Small intestine (tissue), 7 donors: ENCODE measurements at regions not wholly inside any gene's neighbourhood (a gene's known extent, or its start where the extent isn't known, plus 50 kb on each side); places are given as distances from the start of the nearest gene placed in this dataset.

Source experiments
- DNase-seq, 2 donors: peaks; one replicate each; pipeline versions ENCODE4 v3.0.0 to v3.0.0-alpha.2; 2013
- FAIRE-seq: peaks from 2 replicates; lab custom pipeline; 2012; peaks lifted over from hg19 to GRCh38; lab: Jason Lieb, UNC
- H3K27ac ChIP-seq, 3 donors: one replicate each; pipeline ENCODE4 v1.5.1; 2013; ENCODE audit warnings: low read length in 2 of 3, mild to moderate bottlenecking in 2 of 3, control low read depth in 1 of 3, inconsistent platforms in 1 of 3, low read depth in 1 of 3, moderate library complexity in 1 of 3
- H3K27me3 ChIP-seq, 3 donors: one replicate each; pipeline ENCODE4 v1.6.1; 2013; ENCODE audit warnings: low read length in 3 of 3, inconsistent platforms in 1 of 3; ENCODE audit not compliant: control insufficient read depth in 3 of 3, insufficient read depth in 3 of 3
- H3K36me3 ChIP-seq, 3 donors: one replicate each; pipeline ENCODE4 v1.6.1; 2013; ENCODE audit warnings: low read length in 3 of 3, inconsistent platforms in 1 of 3, low read depth in 1 of 3, mild to moderate bottlenecking in 1 of 3, moderate library complexity in 1 of 3; ENCODE audit not compliant: control insufficient read depth in 3 of 3, insufficient read depth in 2 of 3
- H3K4me1 ChIP-seq, 3 donors: one replicate each; pipeline ENCODE4 v1.6.1; 2013; ENCODE audit warnings: low read length in 2 of 3, inconsistent platforms in 1 of 3, low read depth in 1 of 3, mild to moderate bottlenecking in 1 of 3, moderate library complexity in 1 of 3; ENCODE audit not compliant: control insufficient read depth in 3 of 3, insufficient read depth in 2 of 3
- H3K4me3 ChIP-seq, 3 donors: one replicate each; pipeline ENCODE4 v1.5.1; 2013; ENCODE audit warnings: low read length in 3 of 3, control low read depth in 1 of 3, inconsistent platforms in 1 of 3, low read depth in 1 of 3, mild to moderate bottlenecking in 1 of 3, moderate library complexity in 1 of 3
- H3K9me3 ChIP-seq, 2 donors: one replicate each; pipeline ENCODE4 v1.6.1; 2013; ENCODE audit warnings: low read depth in 1 of 2, low read length in 1 of 2; ENCODE audit not compliant: control insufficient read depth in 2 of 2, insufficient read depth in 1 of 2
- WGBS, 3 donors: extraction: QIAGEN DNeasy Blood & Tissue Kit; methylation state at CpG; one replicate each; pipeline ENCODE4 v1.1.7; 2013; 5-methylcytosine and 5-hydroxymethylcytosine counted together
- donor health status: healthy with polysubstance abuse.
- donor health status: control.
- donor health status: control.
- donor health status: Bipolar disorder and iron deficiency.
- donor health status: healthy.

DNA sequence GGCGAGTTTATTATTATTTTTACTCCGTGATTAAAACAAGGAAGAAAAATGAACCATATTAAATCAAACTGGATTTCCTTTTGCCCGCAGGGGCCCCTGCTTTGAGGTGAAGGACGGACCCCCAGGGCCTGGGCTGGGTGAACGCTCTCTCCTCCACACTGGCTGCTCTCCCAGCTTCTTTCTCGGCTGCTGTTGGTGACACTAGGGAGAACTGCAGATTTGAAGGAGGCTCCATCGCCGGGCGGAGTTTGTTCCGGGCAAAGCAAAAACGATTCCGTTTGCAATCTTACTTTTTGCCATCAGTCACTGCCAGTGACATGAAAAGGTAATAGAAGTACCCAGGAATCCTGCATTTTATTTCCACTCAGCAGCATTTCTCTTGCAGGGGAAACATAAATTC lies 221.6 kb upstream of the SDK2 start:
- Histone ChIP-seq H3K4me1 (no peaks in the 10 kb centered on the region), H3K27ac (no peak overlapping the region), H3K36me3 (no peaks in the 10 kb centered on the region), H3K9me3 (no peaks in the 10 kb centered on the region), H3K4me3 (no peak overlapping the region), H3K27me3 (peaks cover 0 to 2% (median 0%) of the 10 kb centered on the region in 3 donors)
- no peak for FAIRE-seq
- no peak for DNase-seq
- 73 to 77% (median 74%) methylated on average over 12 of the region's 12 CpGs for WGBS, 3 donors

DNA sequence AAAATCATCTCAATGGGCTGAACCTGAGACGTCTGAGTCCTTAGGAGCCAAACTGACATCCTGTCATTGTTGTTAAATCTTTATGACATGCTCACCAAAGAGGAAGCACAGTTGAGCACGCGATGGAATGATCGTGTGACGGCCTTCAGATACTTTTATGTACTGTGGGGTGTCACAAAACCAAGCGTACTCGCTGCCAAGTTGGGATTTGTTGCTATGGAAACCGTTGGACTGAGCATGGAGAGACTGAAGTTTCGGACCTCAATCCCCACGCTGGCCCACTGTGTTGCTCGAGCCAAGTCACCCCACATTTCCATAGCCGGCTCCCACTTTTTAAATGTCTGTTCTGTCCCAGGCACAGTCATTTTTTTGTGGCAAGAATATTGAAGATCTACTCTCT lies 222.8 kb upstream of the SDK2 start:
- FAIRE-seq = no peak
- WGBS, 3 donors = 67 to 75% (median 68%) methylated on average over 12 of the region's 12 CpGs
- DNase-seq = no peak

GRCh38 chr17:73870068-73870467 lies 225.8 kb upstream of the SDK2 start:
- H3K27ac ChIP-seq = no peak overlapping the region
- no peaks in the 10 kb centered on the region for H3K4me1 ChIP-seq
- H3K36me3 ChIP-seq = no peaks in the 10 kb centered on the region
- 67 to 80% (median 74%) methylated on average over 6 of the region's 6 CpGs for WGBS, 3 donors
- no peak for FAIRE-seq
- DNase-seq = no peak
- H3K4me3 ChIP-seq = no peak overlapping the region
- peaks cover 0 to 2% (median 0%) of the 10 kb centered on the region in 3 donors for H3K27me3 ChIP-seq
- no peaks in the 10 kb centered on the region for H3K9me3 ChIP-seq

More for the DNA sequence above, 222.8 kb upstream of the SDK2 start:
- Histone ChIP-seq H3K27ac (no peak overlapping the region), H3K4me1 (no peaks in the 10 kb centered on the region), H3K4me3 (no peak overlapping the region), H3K27me3 (peaks cover 0 to 2% (median 0%) of the 10 kb centered on the region in 3 donors), H3K36me3 (no peaks in the 10 kb centered on the region), H3K9me3 (no peaks in the 10 kb centered on the region)

- 84 to 94% (median 86%) methylated on average over 1 of the region's 1 CpG for whole genome bisulfite sequencing, 3 donors
- Histone ChIP-seq H3K27me3 (peaks cover 0 to 2% (median 0%) of the 10 kb centered on the region in 3 donors), H3K4me1 (no peaks in the 10 kb centered on the region), H3K4me3 (no peak overlapping the region), H3K9me3 (no peaks in the 10 kb centered on the region), H3K36me3 (no peaks in the 10 kb centered on the region), H3K27ac (no peak overlapping the region)
- FAIRE-seq (no peak), DNase-seq (no peak)
Observed at GRCh38 chr17:73870473-73870872, 226.2 kb upstream of the SDK2 start.

- Histone ChIP-seq H3K9me3 (no peaks in the 10 kb centered on the region), H3K4me3 (no peak overlapping the region), H3K27ac (no peak overlapping the region), H3K27me3 (peaks cover 0 to 2% (median 0%) of the 10 kb centered on the region in 3 donors), H3K4me1 (no peaks in the 10 kb centered on the region), H3K36me3 (no peaks in the 10 kb centered on the region)
- no peak for DNase-seq
- no peak for FAIRE-seq
- 66 to 79% (median 69%) methylated on average over 3 of the region's 3 CpGs for WGBS, 3 donors
Observed at GRCh38 chr17:73872816-73873215, 228.6 kb upstream of the SDK2 start.

DNA sequence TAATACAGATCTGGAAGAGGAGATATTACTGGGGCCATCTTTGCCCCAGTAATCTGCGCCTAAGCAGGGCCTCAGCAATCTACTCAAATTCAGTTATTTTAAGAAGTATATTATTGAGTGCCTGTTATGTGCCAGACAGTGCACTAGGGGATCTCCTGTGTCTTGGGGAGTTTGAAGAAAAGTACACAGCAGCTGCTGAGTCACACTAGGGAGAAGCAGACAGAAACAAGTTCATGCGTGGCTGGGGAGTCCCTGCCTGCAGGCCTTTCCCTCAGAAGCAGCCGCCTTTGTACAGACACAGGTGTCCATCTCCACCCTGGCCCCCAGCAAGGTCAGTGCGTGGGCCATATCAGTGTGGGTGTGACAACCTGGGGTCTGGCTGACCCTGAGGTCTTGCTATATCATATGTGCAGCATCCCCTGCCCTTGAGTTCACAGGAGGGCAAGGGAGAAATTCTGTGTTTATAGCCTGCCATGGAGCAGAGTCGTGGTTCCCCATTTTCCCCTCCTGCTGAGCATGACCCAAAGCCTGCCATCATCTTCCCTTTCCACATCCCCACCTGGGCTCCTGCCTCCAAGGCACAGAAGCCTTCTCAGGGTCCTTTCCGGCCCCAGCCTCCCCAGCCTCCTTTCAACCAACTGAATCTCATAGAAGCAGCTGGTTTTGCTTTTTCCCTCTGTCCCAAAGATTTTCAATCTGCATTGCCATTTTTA lies 229.9 kb upstream of the SDK2 start:
- Histone ChIP-seq H3K27me3 (peaks cover 0 to 2% (median 0%) of the 10 kb centered on the region in 3 donors), H3K9me3 (no peaks in the 10 kb centered on the region), H3K4me1 (no peaks in the 10 kb centered on the region), H3K36me3 (no peaks in the 10 kb centered on the region), H3K4me3 (no peak overlapping the region), H3K27ac (no peak overlapping the region)
- FAIRE-seq (no peak), DNase-seq (no peak)
- 64 to 75% (median 74%) methylated on average over 6 of the region's 6 CpGs for WGBS, 3 donors

GRCh38 chr17:73875346-73875745 lies 231.1 kb upstream of the SDK2 start:
- Histone ChIP-seq H3K9me3 (no peaks in the 10 kb centered on the region), H3K4me1 (no peaks in the 10 kb centered on the region), H3K36me3 (no peaks in the 10 kb centered on the region), H3K27ac (no peak overlapping the region), H3K4me3 (no peak overlapping the region), H3K27me3 (no peaks in the 10 kb centered on the region)
- DNase-seq (no peak), FAIRE-seq (no peak)
- WGBS, 3 donors = 31 to 42% (median 31%) methylated on average over 3 of the region's 3 CpGs

- H3K9me3 ChIP-seq = no peaks in the 10 kb centered on the region
- DNase-seq = no peak
- WGBS, 3 donors = 67 to 77% (median 68%) methylated on average over 9 of the region's 9 CpGs
- H3K27me3 ChIP-seq = no peaks in the 10 kb centered on the region
- H3K27ac ChIP-seq = no peak overlapping the region
- no peaks in the 10 kb centered on the region for H3K36me3 ChIP-seq
- no peak for FAIRE-seq
- no peak overlapping the region for H3K4me3 ChIP-seq
- no peaks in the 10 kb centered on the region for H3K4me1 ChIP-seq
Observed at GRCh38 chr17:73877962-73878361, 233.7 kb upstream of the SDK2 start.

DNA sequence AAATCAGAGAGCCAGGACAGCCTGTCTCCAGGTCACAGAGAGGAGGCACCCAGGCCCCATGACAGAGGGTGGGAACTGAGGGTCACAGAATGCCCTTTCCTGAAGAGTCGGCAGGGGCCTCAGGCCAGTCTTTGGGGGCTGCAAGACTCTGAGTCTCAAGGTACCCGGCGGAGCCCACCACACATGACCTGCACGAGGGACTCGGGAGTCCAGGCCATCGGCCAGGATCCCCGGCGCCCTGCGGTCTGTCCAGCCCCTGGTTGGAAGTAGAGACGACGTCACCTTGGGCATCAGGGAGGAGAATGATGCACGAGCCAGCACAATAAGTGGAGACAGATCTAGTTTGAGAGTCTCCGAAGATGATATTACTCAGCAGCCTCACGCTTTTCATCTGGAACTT lies 234.7 kb upstream of the SDK2 start:
- Histone ChIP-seq H3K4me1 (no peaks in the 10 kb centered on the region), H3K27ac (no peak overlapping the region), H3K9me3 (no peaks in the 10 kb centered on the region), H3K4me3 (no peak overlapping the region), H3K36me3 (no peaks in the 10 kb centered on the region), H3K27me3 (no peaks in the 10 kb centered on the region)
- DNase-seq (no peak), FAIRE-seq (no peak)
- 87 to 90% (median 89%) methylated on average over 14 of the region's 14 CpGs for WGBS, 3 donors
